GM23338 (cell line): ENCODE measurements at regions not wholly inside any gene's neighbourhood (a gene's known extent, or its start where the extent isn't known, plus 50 kb on each side); places are given as distances from the start of the nearest gene placed in this dataset.

Source experiments
- ATAC-seq: fragments of 200-7000 bp; cut with Tn5 transposase; 3 replicates; pipeline ENCODE4 v1.9.1; 2020
- DNase-seq: peaks from one replicate; pipeline ENCODE4 v3.0.0-alpha.2; 2015; ENCODE audit warnings: low spot score
- H2AFZ ChIP-seq: fragments of 200-600 bp; sonication (generic); 2 replicates; pipeline ENCODE4 v1.8.0; 2016; ENCODE audit warnings: antibody characterized with exemption, mild to moderate bottlenecking, moderate library complexity
- H3F3A ChIP-seq: fragments of 200-600 bp; sonication (generic); replicated peaks from 2 replicates; pipeline ENCODE4 v1.8.0; 2017; ENCODE audit warnings: antibody characterized with exemption, mixed run types, low read depth
- H3K27ac ChIP-seq: fragments of 200-600 bp; sonication (generic); 2 replicates; pipeline ENCODE4 v1.6.1; 2016; ENCODE audit warnings: low read depth
- H3K27me3 ChIP-seq: fragments of 200-600 bp; sonication (generic); 2 replicates; pipeline ENCODE4 v1.8.0; 2016; ENCODE audit warnings: mild to moderate bottlenecking, mixed run types, moderate library complexity; ENCODE audit not compliant: insufficient read depth
- H3K36me3 ChIP-seq: fragments of 200-600 bp; sonication (generic); 2 replicates; pipeline ENCODE4 v1.8.0; 2016; ENCODE audit warnings: mild to moderate bottlenecking; ENCODE audit not compliant: insufficient read depth
- H3K4me1 ChIP-seq: fragments of 200-600 bp; sonication (generic); 2 replicates; pipeline ENCODE4 v1.8.0; 2016; ENCODE audit warnings: mild to moderate bottlenecking, moderate library complexity; ENCODE audit not compliant: insufficient read depth
- H3K4me2 ChIP-seq: fragments of 200-600 bp; sonication (generic); 2 replicates; pipeline ENCODE4 v1.7.1; 2017; ENCODE audit warnings: mixed run types
- H3K4me3 ChIP-seq: fragments of 200-600 bp; sonication (generic); 2 replicates; pipeline ENCODE4 v1.6.1; 2016; ENCODE audit warnings: mixed run types
- H3K79me2 ChIP-seq: fragments of 200-600 bp; sonication (generic); replicated peaks from 2 replicates; pipeline ENCODE4 v1.8.0; 2017; ENCODE audit warnings: mild to moderate bottlenecking; ENCODE audit not compliant: insufficient read depth
- H3K9me2 ChIP-seq: fragments of 200-600 bp; sonication (generic); 2 replicates; pipeline ENCODE4 v1.8.0; 2017; ENCODE audit not compliant: insufficient read depth
- H4K20me1 ChIP-seq: fragments of 200-600 bp; sonication (generic); replicated peaks from 2 replicates; pipeline ENCODE4 v1.8.0; 2017; ENCODE audit warnings: mild to moderate bottlenecking; ENCODE audit not compliant: insufficient read depth
- H3K27ac Mint-ChIP-seq: 2 replicates; pipeline ENCODE4 v1.8.0; 2020; ENCODE audit warnings: inconsistent platforms, mild to moderate bottlenecking, moderate library complexity, mixed read lengths
- H3K27me3 Mint-ChIP-seq: 3 replicates; pipeline ENCODE4 v1.8.0; 2022; ENCODE audit warnings: low read depth, mild to moderate bottlenecking, moderate library complexity, mixed read lengths, inconsistent platforms; ENCODE audit not compliant: insufficient read depth, poor library complexity
- H3K36me3 Mint-ChIP-seq: 3 replicates; pipeline ENCODE4 v1.8.0; 2021; ENCODE audit warnings: low read depth, mild to moderate bottlenecking, inconsistent platforms, moderate library complexity, mixed read lengths
- H3K4me1 Mint-ChIP-seq: 3 replicates; pipeline ENCODE4 v1.8.0; 2020; ENCODE audit warnings: mild to moderate bottlenecking, inconsistent platforms, mixed read lengths
- H3K4me3 Mint-ChIP-seq: 3 replicates; pipeline ENCODE4 v1.8.0; 2021; ENCODE audit warnings: moderate library complexity, mild to moderate bottlenecking, inconsistent platforms, mixed read lengths
- H3K9me3 Mint-ChIP-seq: 3 replicates; pipeline ENCODE4 v1.8.0; 2020; ENCODE audit warnings: moderate library complexity, mild to moderate bottlenecking, inconsistent platforms, mixed read lengths
- CREB1 ChIP-seq: fragments of 250-450 bp; sonication (Bioruptor Pico); IDR thresholded peaks from 2 replicates; pipeline ENCODE4 v1.5.0; 2020; ENCODE audit warnings: low read depth, mild to moderate bottlenecking, moderate library complexity
- EZH2 ChIP-seq: fragments of 200-600 bp; sonication (generic); IDR thresholded peaks from one replicate; pipeline ENCODE4 v1.8.0; 2017; ENCODE audit warnings: antibody characterized with exemption, mild to moderate bottlenecking, low read depth; ENCODE audit not compliant: unreplicated experiment
- EZH2phosphoT487 ChIP-seq: fragments of 200-600 bp; sonication (generic); IDR thresholded peaks from one replicate; pipeline ENCODE4 v1.8.1; 2018; ENCODE audit warnings: antibody characterized with exemption; ENCODE audit not compliant: unreplicated experiment
- JUNB ChIP-seq: IDR thresholded peaks from one replicate; pipeline ENCODE4 v1.6.1; 2016; ENCODE audit warnings: antibody characterized with exemption; ENCODE audit not compliant: unreplicated experiment
- NANOG ChIP-seq: IDR thresholded peaks from 2 replicates; pipeline ENCODE4 v1.6.1; 2016; ENCODE audit warnings: antibody characterized with exemption, borderline replicate concordance
- POLR2AphosphoS5 ChIP-seq: IDR thresholded peaks from 2 replicates; pipeline ENCODE4 v1.6.1; 2016; ENCODE audit warnings: antibody characterized with exemption, low read depth
- STAT1 ChIP-seq: IDR thresholded peaks from one replicate; pipeline ENCODE4 v1.6.1; 2016; ENCODE audit warnings: antibody characterized with exemption; ENCODE audit not compliant: unreplicated experiment
- ZNF114 ChIP-seq: fragments of 250-450 bp; sonication (Bioruptor Pico); IDR thresholded peaks from 2 replicates; pipeline ENCODE4 v1.5.0; 2020; ENCODE audit warnings: mild to moderate bottlenecking, moderate library complexity
- ZNF331 ChIP-seq: fragments of 250-450 bp; sonication (Bioruptor Pico); IDR thresholded peaks from 2 replicates; pipeline ENCODE4 v1.5.0; 2020; ENCODE audit warnings: low read depth, mild to moderate bottlenecking, moderate library complexity
- TF ChIP-seq, protein P1 (sequence below): IDR thresholded peaks from one replicate; pipeline ENCODE4 v1.6.1; 2018; ENCODE audit warnings: antibody characterized with exemption; ENCODE audit not compliant: unreplicated experiment
- TF ChIP-seq, protein P2 (sequence below): fragments of 250-450 bp; sonication (Bioruptor Pico); IDR thresholded peaks from 2 replicates; pipeline ENCODE4 v1.5.0; 2020; ENCODE audit warnings: mild to moderate bottlenecking, moderate library complexity
- TF ChIP-seq, protein P3 (sequence below), 2 experiments: fragments of 200-600 bp in 1 of 2; sonication (generic) in 1 of 2; conservative IDR thresholded peaks; 2 replicates each; pipeline versions ENCODE4 v1.5.1 to v1.6.1; 2016 to 2017; ENCODE audit warnings: antibody characterized with exemption in 2 of 2, low read depth in 2 of 2, mild to moderate bottlenecking in 2 of 2, moderate library complexity in 1 of 2
- TF ChIP-seq, protein P4 (sequence below): IDR thresholded peaks from 2 replicates; pipeline ENCODE4 v1.6.1; 2016; ENCODE audit warnings: antibody characterized with exemption

DNA sequence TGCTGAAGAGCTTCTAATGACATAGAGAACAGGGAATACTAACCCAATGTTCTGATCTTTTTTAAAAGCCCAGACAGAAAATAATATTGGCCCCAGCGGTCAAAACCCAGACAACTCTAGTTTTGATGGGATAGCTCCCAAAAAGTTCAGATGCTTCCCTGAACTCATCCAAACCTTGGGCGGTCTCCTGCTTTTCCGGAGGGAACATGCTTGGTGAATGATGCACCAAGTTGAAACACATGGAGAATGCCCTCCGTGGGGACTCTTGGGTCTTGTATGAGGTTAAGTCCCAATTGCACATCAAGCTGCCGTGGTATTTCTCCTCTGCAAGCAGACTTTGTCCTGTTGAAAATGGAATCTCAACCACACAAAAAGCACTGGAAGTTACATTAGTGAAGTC lies 120.7 kb upstream of the CTAGE1 start:
- ATAC-seq (no peak), DNase-seq (no peak)
- Mint-ChIP-seq H3K27ac (no peak overlapping the region), H3K9me3 (peaks cover 3% of the 10 kb centered on the region; the same call in 2 of the 3 replicates), H3K4me1 (no peaks in the 10 kb centered on the region; the same call in 2 of the 3 replicates), H3K36me3 (no peaks in the 10 kb centered on the region), H3K4me3 (no peak overlapping the region), H3K27me3 (no peaks in the 10 kb centered on the region)
- no peaks in the 10 kb centered on the region for H4K20me1 ChIP-seq
- no peaks in the 10 kb centered on the region for H3K36me3 ChIP-seq
- no peaks in the 10 kb centered on the region for H3K79me2 ChIP-seq
- peak overlapping the region; percentile 32; the same call in 1 of the 2 replicates for H2AFZ ChIP-seq
- no peak overlapping the region for H3K4me3 ChIP-seq
- TF ChIP-seq, protein P1, sequence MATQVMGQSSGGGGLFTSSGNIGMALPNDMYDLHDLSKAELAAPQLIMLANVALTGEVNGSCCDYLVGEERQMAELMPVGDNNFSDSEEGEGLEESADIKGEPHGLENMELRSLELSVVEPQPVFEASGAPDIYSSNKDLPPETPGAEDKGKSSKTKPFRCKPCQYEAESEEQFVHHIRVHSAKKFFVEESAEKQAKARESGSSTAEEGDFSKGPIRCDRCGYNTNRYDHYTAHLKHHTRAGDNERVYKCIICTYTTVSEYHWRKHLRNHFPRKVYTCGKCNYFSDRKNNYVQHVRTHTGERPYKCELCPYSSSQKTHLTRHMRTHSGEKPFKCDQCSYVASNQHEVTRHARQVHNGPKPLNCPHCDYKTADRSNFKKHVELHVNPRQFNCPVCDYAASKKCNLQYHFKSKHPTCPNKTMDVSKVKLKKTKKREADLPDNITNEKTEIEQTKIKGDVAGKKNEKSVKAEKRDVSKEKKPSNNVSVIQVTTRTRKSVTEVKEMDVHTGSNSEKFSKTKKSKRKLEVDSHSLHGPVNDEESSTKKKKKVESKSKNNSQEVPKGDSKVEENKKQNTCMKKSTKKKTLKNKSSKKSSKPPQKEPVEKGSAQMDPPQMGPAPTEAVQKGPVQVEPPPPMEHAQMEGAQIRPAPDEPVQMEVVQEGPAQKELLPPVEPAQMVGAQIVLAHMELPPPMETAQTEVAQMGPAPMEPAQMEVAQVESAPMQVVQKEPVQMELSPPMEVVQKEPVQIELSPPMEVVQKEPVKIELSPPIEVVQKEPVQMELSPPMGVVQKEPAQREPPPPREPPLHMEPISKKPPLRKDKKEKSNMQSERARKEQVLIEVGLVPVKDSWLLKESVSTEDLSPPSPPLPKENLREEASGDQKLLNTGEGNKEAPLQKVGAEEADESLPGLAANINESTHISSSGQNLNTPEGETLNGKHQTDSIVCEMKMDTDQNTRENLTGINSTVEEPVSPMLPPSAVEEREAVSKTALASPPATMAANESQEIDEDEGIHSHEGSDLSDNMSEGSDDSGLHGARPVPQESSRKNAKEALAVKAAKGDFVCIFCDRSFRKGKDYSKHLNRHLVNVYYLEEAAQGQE = no peak
- TF ChIP-seq CREB1 (CRISPR knock-in tag) (no peak), EZH2 (no peak), ZNF331 (CRISPR knock-in tag) (no peak), NANOG (no peak), JUNB (no peak), POLR2AphosphoS5 (no peak), ZNF114 (CRISPR knock-in tag) (no peak), STAT1 (no peak), EZH2phosphoT487 (no peak)
- TF ChIP-seq, protein P2, sequence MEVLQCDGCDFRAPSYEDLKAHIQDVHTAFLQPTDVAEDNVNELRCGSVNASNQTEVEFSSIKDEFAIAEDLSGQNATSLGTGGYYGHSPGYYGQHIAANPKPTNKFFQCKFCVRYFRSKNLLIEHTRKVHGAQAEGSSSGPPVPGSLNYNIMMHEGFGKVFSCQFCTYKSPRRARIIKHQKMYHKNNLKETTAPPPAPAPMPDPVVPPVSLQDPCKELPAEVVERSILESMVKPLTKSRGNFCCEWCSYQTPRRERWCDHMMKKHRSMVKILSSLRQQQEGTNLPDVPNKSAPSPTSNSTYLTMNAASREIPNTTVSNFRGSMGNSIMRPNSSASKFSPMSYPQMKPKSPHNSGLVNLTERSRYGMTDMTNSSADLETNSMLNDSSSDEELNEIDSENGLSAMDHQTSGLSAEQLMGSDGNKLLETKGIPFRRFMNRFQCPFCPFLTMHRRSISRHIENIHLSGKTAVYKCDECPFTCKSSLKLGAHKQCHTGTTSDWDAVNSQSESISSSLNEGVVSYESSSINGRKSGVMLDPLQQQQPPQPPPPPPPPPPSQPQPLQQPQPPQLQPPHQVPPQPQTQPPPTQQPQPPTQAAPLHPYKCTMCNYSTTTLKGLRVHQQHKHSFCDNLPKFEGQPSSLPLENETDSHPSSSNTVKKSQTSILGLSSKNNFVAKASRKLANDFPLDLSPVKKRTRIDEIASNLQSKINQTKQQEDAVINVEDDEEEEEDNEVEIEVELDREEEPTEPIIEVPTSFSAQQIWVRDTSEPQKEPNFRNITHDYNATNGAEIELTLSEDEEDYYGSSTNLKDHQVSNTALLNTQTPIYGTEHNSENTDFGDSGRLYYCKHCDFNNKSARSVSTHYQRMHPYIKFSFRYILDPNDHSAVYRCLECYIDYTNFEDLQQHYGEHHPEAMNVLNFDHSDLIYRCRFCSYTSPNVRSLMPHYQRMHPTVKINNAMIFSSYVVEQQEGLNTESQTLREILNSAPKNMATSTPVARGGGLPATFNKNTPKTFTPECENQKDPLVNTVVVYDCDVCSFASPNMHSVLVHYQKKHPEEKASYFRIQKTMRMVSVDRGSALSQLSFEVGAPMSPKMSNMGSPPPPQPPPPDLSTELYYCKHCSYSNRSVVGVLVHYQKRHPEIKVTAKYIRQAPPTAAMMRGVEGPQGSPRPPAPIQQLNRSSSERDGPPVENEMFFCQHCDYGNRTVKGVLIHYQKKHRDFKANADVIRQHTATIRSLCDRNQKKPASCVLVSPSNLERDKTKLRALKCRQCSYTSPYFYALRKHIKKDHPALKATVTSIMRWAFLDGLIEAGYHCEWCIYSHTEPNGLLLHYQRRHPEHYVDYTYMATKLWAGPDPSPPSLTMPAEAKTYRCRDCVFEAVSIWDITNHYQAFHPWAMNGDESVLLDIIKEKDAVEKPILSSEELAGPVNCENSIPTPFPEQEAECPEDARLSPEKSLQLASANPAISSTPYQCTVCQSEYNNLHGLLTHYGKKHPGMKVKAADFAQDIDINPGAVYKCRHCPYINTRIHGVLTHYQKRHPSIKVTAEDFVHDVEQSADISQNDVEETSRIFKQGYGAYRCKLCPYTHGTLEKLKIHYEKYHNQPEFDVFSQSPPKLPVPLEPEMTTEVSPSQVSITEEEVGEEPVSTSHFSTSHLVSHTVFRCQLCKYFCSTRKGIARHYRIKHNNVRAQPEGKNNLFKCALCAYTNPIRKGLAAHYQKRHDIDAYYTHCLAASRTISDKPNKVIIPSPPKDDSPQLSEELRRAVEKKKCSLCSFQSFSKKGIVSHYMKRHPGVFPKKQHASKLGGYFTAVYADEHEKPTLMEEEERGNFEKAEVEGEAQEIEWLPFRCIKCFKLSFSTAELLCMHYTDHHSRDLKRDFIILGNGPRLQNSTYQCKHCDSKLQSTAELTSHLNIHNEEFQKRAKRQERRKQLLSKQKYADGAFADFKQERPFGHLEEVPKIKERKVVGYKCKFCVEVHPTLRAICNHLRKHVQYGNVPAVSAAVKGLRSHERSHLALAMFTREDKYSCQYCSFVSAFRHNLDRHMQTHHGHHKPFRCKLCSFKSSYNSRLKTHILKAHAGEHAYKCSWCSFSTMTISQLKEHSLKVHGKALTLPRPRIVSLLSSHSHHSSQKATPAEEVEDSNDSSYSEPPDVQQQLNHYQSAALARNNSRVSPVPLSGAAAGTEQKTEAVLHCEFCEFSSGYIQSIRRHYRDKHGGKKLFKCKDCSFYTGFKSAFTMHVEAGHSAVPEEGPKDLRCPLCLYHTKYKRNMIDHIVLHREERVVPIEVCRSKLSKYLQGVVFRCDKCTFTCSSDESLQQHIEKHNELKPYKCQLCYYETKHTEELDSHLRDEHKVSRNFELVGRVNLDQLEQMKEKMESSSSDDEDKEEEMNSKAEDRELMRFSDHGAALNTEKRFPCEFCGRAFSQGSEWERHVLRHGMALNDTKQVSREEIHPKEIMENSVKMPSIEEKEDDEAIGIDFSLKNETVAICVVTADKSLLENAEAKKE (CRISPR knock-in tag) = no peak
- TF ChIP-seq, protein P3, sequence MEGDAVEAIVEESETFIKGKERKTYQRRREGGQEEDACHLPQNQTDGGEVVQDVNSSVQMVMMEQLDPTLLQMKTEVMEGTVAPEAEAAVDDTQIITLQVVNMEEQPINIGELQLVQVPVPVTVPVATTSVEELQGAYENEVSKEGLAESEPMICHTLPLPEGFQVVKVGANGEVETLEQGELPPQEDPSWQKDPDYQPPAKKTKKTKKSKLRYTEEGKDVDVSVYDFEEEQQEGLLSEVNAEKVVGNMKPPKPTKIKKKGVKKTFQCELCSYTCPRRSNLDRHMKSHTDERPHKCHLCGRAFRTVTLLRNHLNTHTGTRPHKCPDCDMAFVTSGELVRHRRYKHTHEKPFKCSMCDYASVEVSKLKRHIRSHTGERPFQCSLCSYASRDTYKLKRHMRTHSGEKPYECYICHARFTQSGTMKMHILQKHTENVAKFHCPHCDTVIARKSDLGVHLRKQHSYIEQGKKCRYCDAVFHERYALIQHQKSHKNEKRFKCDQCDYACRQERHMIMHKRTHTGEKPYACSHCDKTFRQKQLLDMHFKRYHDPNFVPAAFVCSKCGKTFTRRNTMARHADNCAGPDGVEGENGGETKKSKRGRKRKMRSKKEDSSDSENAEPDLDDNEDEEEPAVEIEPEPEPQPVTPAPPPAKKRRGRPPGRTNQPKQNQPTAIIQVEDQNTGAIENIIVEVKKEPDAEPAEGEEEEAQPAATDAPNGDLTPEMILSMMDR (conservative IDR thresholded peaks at IDR 0.05; ENCODE audit: low read depth in 2 of 2) = no peak
- TF ChIP-seq, protein P4, sequence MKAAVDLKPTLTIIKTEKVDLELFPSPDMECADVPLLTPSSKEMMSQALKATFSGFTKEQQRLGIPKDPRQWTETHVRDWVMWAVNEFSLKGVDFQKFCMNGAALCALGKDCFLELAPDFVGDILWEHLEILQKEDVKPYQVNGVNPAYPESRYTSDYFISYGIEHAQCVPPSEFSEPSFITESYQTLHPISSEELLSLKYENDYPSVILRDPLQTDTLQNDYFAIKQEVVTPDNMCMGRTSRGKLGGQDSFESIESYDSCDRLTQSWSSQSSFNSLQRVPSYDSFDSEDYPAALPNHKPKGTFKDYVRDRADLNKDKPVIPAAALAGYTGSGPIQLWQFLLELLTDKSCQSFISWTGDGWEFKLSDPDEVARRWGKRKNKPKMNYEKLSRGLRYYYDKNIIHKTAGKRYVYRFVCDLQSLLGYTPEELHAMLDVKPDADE = no peak
- no peaks in the 10 kb centered on the region for H3K4me1 ChIP-seq
- no peak overlapping the region for H3K4me2 ChIP-seq
- peaks cover 5% of the 10 kb centered on the region; the same call in 1 of the 2 replicates for H3K9me2 ChIP-seq
- no peaks in the 10 kb centered on the region for H3F3A ChIP-seq
- H3K27ac ChIP-seq = no peak overlapping the region
- no peaks in the 10 kb centered on the region for H3K27me3 ChIP-seq
